Upper lobe of left lung (tissue), 6 donors: ENCODE measurements at regions not wholly inside any gene's neighbourhood (a gene's known extent, or its start where the extent isn't known, plus 50 kb on each side); places are given as distances from the start of the nearest gene placed in this dataset.

Experiments
- ATAC-seq, 2 donors: fragments of 200-7000 bp; cut with Tn5 transposase; one replicate each; pipeline ENCODE4 v1.9.1; 2022; ENCODE audit warnings: mild to moderate bottlenecking in 2 of 2, moderate library complexity in 2 of 2; ENCODE audit not compliant: low FRiP score in 2 of 2
- DNase-seq, 2 donors: peaks; one replicate each; pipeline ENCODE4 v3.0.0-alpha.2; 2019 to 2020
- H3K27ac ChIP-seq, 4 donors: fragments of 200-600 bp; sonication (generic); one replicate each; pipeline ENCODE4 v1.5.1; 2016 to 2019
- H3K27me3 ChIP-seq, 4 donors: fragments of 200-600 bp; sonication (generic); one replicate each; pipeline ENCODE4 v1.5.1; 2017 to 2019
- H3K36me3 ChIP-seq, 4 donors: fragments of 200-600 bp; sonication (generic); one replicate each; pipeline ENCODE4 v1.5.1; 2016 to 2019
- H3K4me1 ChIP-seq, 4 donors: fragments of 200-600 bp; sonication (generic); one replicate each; pipeline ENCODE4 v1.5.1; 2018 to 2019
- H3K4me3 ChIP-seq, 4 donors: fragments of 200-600 bp; sonication (generic); one replicate each; pipeline ENCODE4 v1.5.1; 2017 to 2019; ENCODE audit warnings: mild to moderate bottlenecking in 2 of 4, moderate library complexity in 1 of 4
- H3K9me3 ChIP-seq, 4 donors: fragments of 200-600 bp; sonication (generic); one replicate each; pipeline ENCODE4 v1.5.1; 2018 to 2019
- EP300 ChIP-seq, 4 donors: sonication (generic); formaldehyde crosslinking; IDR thresholded peaks; one replicate each; pipeline ENCODE4 v1.5.1; 2017; ENCODE audit warnings: antibody characterized with exemption in 4 of 4, control low read depth in 2 of 4
- POLR2A ChIP-seq, 4 donors: fragments of 450-650 bp; IDR thresholded peaks; one replicate each; pipeline ENCODE4 v1.5.1; 2016 to 2017; ENCODE audit warnings: antibody characterized with exemption in 4 of 4, mild to moderate bottlenecking in 2 of 4
- POLR2AphosphoS5 ChIP-seq, 2 donors: sonication (generic); formaldehyde crosslinking; IDR thresholded peaks; one replicate each; pipeline ENCODE4 v1.5.1; 2017; ENCODE audit warnings: antibody characterized with exemption in 2 of 2
- WGBS, 2 donors: methylation state at CpG; one replicate each; pipeline ENCODE4 v1.1.5; 2017 to 2018; 5-methylcytosine and 5-hydroxymethylcytosine counted together
- TF ChIP-seq, protein P1 (sequence below), 6 experiments: fragments of 450-650 bp in 4 of 6; fragments of 200-600 bp in 2 of 6; sonication (generic) in 2 of 6; IDR thresholded peaks; one replicate each; pipeline ENCODE4 v1.5.1; 2016 to 2019; ENCODE audit warnings: antibody characterized with exemption in 6 of 6
- donor health status: DM: no; HTN: no; CAD: no; lungs with moderate emphysema.
- donor health status: DM: no; HTN: yes; CAD: no; lungs with severe emphysema.

DNA sequence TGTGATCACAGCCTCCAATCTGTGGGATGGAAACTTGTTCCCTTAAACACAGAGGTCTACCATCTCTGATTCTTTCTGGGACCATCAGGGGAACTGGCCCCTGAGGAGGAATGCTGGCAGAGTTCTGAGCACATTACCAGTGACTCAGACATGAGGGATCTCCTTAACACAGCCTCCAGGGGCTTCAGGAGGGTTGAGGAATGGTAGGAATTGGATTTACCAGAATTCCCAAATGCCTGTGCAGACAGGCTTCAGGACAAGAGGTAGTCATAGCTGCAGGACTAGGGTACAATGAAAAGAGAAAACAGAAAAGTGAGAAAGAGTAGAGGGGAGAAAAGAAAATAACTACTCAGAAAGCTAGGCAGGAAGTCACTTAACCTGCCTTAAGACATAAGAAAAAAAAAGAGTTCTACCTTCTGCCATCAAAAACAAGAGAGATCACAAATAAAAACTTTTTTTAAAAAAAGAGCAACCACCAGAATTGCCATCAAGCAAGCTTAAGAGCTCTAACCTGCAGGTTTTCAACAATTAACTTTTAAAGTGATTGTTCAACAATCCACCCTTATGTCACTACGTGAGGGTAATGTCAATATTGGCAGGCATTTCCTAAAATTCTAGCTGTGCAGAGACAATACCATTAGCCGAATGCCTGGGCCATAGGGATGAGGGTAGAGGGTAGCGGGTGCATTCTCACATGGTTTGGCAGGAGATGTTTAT lies 524.4 kb downstream of the BCL11A start:
- Histone ChIP-seq H3K27me3 (no peaks in the 10 kb centered on the region), H3K4me3 (no peak overlapping the region), H3K9me3 (peaks cover 0 to 4% (median 0%) of the 10 kb centered on the region in 4 donors), H3K4me1 (no peaks in the 10 kb centered on the region), H3K27ac (no peak overlapping the region), H3K36me3 (no peaks in the 10 kb centered on the region)
- ATAC-seq (no peak), DNase-seq (no peak)
- 34 to 42% methylated on average over 3 of the region's 3 CpGs for WGBS, 2 donors
- no peak for TF ChIP-seq EP300 (IDR thresholded peaks at IDR 0.05)

DNA sequence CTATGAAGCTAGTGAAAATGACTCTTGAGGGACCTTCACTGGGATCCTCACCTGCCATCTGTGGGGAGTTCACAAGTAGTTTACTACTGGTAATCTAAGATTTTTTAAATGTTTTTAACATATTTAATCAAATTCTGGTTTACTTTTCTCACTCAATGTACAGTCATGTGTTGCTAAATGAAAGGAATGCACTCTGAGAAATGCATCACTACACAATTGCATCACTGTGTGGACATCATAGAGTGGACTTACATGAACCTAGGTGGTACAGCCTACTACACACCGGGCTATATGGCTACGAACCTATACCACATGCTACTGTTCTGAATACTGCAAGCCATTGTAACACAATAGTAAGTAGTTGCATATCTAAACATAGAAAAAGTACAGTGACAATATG lies 528.0 kb downstream of the BCL11A start:
- Histone ChIP-seq H3K36me3 (no peaks in the 10 kb centered on the region), H3K9me3 (no peaks in the 10 kb centered on the region), H3K4me3 (no peak overlapping the region), H3K4me1 (no peaks in the 10 kb centered on the region), H3K27ac (no peak overlapping the region), H3K27me3 (no peaks in the 10 kb centered on the region)
- WGBS, 2 donors: 91 to 95% methylated on average over 2 of the region's 2 CpGs
- DNase-seq: no peak
- no peak for ATAC-seq
- TF ChIP-seq EP300 (IDR thresholded peaks at IDR 0.05) (no peak), POLR2A (IDR thresholded peaks at IDR 0.05) (no peak), POLR2AphosphoS5 (IDR thresholded peaks at IDR 0.05) (no peak)
- TF ChIP-seq, protein P1, sequence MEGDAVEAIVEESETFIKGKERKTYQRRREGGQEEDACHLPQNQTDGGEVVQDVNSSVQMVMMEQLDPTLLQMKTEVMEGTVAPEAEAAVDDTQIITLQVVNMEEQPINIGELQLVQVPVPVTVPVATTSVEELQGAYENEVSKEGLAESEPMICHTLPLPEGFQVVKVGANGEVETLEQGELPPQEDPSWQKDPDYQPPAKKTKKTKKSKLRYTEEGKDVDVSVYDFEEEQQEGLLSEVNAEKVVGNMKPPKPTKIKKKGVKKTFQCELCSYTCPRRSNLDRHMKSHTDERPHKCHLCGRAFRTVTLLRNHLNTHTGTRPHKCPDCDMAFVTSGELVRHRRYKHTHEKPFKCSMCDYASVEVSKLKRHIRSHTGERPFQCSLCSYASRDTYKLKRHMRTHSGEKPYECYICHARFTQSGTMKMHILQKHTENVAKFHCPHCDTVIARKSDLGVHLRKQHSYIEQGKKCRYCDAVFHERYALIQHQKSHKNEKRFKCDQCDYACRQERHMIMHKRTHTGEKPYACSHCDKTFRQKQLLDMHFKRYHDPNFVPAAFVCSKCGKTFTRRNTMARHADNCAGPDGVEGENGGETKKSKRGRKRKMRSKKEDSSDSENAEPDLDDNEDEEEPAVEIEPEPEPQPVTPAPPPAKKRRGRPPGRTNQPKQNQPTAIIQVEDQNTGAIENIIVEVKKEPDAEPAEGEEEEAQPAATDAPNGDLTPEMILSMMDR (IDR thresholded peaks at IDR 0.05): no peak

DNA sequence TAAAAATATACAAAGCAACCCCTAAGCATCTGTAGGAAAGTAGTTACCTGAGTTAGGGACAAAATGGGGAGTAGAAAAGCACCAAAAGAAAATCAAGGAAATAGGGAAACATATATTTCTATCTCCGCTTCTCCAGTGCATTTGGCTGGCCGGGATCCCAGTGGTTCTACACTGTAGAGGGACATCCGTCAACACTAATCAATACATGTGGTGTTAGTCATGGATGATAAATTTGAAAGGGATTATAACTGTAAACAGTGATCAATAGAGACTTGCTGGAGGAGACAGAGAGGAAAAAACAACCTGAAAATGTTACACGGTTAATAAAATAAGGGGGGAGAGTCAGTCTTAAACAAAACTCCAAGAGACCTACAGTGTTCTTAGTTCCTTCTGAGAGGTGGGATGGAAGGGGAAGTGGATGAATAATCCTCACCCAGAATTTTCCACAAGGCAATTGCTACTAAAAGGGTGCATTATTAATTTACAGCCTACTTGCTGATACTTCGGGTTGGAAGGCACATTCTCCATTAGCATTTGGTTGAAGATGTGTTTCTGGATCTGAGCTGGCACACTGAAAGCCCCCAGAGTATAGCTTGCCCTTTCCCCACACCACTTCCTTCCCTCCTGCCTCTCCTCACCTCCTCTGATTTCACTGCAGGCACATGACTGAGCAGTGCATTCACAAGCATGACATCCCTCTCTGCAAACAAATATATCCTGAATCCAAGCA lies 530.0 kb downstream of the BCL11A start:
- no peak for ATAC-seq
- Histone ChIP-seq H3K4me1 (no peaks in the 10 kb centered on the region), H3K9me3 (peaks cover 0 to 6% (median under 1%) of the 10 kb centered on the region in 4 donors), H3K27ac (no peak overlapping the region), H3K36me3 (no peaks in the 10 kb centered on the region), H3K27me3 (no peaks in the 10 kb centered on the region), H3K4me3 (no peak overlapping the region)
- no peak for TF ChIP-seq POLR2AphosphoS5 (IDR thresholded peaks at IDR 0.05)
- TF ChIP-seq, protein P1 (IDR thresholded peaks at IDR 0.05): no peak
- TF ChIP-seq EP300 (IDR thresholded peaks at IDR 0.05): no peak
- TF ChIP-seq POLR2A (IDR thresholded peaks at IDR 0.05): no peak
- no peak for DNase-seq
- WGBS, 2 donors: 69% methylated on average over 5 of the region's 5 CpGs

DNA sequence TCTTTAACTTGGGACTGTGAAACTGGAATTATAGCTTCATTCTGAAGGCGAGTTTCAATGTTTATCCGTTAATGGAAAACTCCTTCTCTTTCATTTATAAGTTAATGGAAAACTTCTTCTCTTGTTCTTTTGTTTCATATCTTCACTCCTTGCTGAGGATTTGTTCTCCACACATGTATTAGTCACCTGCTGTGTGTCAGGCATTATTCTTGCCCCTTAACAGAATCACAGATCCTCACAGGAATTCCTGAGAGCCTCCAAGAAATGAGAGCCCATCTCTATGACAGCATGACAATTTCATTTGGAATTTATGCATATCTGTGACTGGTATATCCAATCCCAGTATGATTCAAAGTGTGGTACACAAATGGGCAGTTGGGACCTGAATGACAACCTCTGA lies 545.8 kb downstream of the BCL11A start:
- ATAC-seq (no peak), DNase-seq (no peak)
- no peak overlapping the region for H3K4me3 ChIP-seq
- no peak overlapping the region for H3K27ac ChIP-seq
- H3K4me1 ChIP-seq: no peaks in the 10 kb centered on the region
- TF ChIP-seq EP300 (IDR thresholded peaks at IDR 0.05) (no peak), POLR2A (IDR thresholded peaks at IDR 0.05) (no peak), POLR2AphosphoS5 (IDR thresholded peaks at IDR 0.05) (no peak)
- TF ChIP-seq, protein P1 (IDR thresholded peaks at IDR 0.05): no peak
- H3K9me3 ChIP-seq: no peaks in the 10 kb centered on the region
- WGBS, 2 donors: 91 to 93% methylated on average over 2 of the region's 2 CpGs
- H3K36me3 ChIP-seq: no peaks in the 10 kb centered on the region
- H3K27me3 ChIP-seq: no peaks in the 10 kb centered on the region

DNA sequence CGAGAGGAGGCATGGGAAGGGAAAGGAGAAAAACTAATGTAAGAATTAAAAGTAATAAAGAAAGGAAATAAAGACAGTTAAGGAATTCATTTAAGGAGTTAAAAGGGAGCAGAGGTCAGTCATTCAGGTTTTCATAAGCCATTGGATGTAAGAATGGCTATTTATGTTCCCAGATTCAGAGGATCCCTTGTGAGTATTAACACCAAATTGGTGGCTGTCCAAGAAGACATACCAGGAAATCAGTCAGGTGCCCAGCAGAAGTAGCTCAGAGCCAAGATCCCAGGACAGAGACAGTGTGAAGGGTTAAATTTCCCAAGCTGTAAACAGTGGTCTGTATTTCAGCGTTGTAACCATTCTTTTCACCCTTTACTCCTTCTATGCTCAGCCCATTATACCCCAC lies 550.4 kb downstream of the BCL11A start:
- Histone ChIP-seq H3K9me3 (no peaks in the 10 kb centered on the region), H3K27me3 (no peaks in the 10 kb centered on the region), H3K4me1 (no peaks in the 10 kb centered on the region), H3K27ac (no peak overlapping the region), H3K4me3 (no peak overlapping the region), H3K36me3 (no peaks in the 10 kb centered on the region)
- no peak for DNase-seq
- ATAC-seq: no peak
- 69 to 70% methylated on average over 2 of the region's 2 CpGs for WGBS, 2 donors
- TF ChIP-seq EP300 (IDR thresholded peaks at IDR 0.05) (no peak), POLR2A (IDR thresholded peaks at IDR 0.05) (no peak), POLR2AphosphoS5 (IDR thresholded peaks at IDR 0.05) (no peak)
- TF ChIP-seq, protein P1 (IDR thresholded peaks at IDR 0.05): no peak
